ENCODE measurements at regions not wholly inside any gene's neighbourhood (a gene's known extent, or its start where the extent isn't known, plus 50 kb on each side); places are given as distances from the start of the nearest gene placed in this dataset.

GRCh38 chr17:73841431-73842060 is 197.3 kb upstream of the SDK2 start:
- no peak overlapping the region for H3K27ac Mint-ChIP-seq
- H3K9me3 Mint-ChIP-seq = peaks cover 7% of the 10 kb centered on the region
- H3K27me3 Mint-ChIP-seq (ENCODE audit: low read depth) = peaks cover 4% of the 10 kb centered on the region
- DNase-seq (ENCODE audit: low spot score) (peak; percentile 54), ATAC-seq (peak; percentile 93)
- no peak for TF ChIP-seq USF2 (CRISPR knock-in tag; IDR thresholded peaks at IDR 0.05)
- TF ChIP-seq KAT7 (CRISPR knock-in tag; IDR thresholded peaks at IDR 0.05; ENCODE audit: borderline replicate concordance) = no peak
- TF ChIP-seq E2F1 (CRISPR knock-in tag; IDR thresholded peaks at IDR 0.05) = no peak
- TF ChIP-seq MAX (CRISPR knock-in tag; IDR thresholded peaks at IDR 0.05) = peak; percentile 31; the same call in 1 of the 2 replicates
- TF ChIP-seq NR2C2 (CRISPR knock-in tag; IDR thresholded peaks at IDR 0.05) = no peak
- no peak for TF ChIP-seq ZNF121 (CRISPR knock-in tag; IDR thresholded peaks at IDR 0.05)
- TF ChIP-seq ZNF423 (CRISPR knock-in tag; IDR thresholded peaks at IDR 0.05) = 0 out of 2 replicates have a peak, but pooled peaks have one; percentile 21
- TF ChIP-seq RORB (CRISPR knock-in tag; IDR thresholded peaks at IDR 0.05) = no peak
- peak; percentile 50 for TF ChIP-seq CTCF (IDR thresholded peaks at IDR 0.05)
- TF ChIP-seq TEAD4 (CRISPR knock-in tag; IDR thresholded peaks at IDR 0.05) = no peak
- no peak for TF ChIP-seq ZNF263 (CRISPR knock-in tag; IDR thresholded peaks at IDR 0.05; ENCODE audit: low read depth)
- no peak for TF ChIP-seq ATF2 (CRISPR knock-in tag; IDR thresholded peaks at IDR 0.05; ENCODE audit: borderline replicate concordance, low read depth)
- no peak for TF ChIP-seq SP1 (CRISPR knock-in tag; conservative IDR thresholded peaks at IDR 0.05)
- no peak for TF ChIP-seq ZBTB21 (CRISPR knock-in tag; IDR thresholded peaks at IDR 0.05; ENCODE audit: borderline replicate concordance)
- ChIA-PET CTCF (interaction anchor here (0.6 to 3.4 kb wide), 20 partner anchors 14 to 412 kb away, joined by 3 to 13 read pairs (median 4); no protein-coding TSS in a partner anchor), POLR2A (interaction anchor here (0.7 kb wide), 1 partner anchor 99 kb away, joined by 3 read pairs; no protein-coding TSS in a partner anchor)
- H3K4me1 Mint-ChIP-seq = peaks cover 2% of the 10 kb centered on the region; the same call in 1 of the 2 replicates
- H3K36me3 Mint-ChIP-seq = peaks cover 6% of the 10 kb centered on the region; the same call in 1 of the 2 replicates
- H3K4me3 Mint-ChIP-seq = no peak overlapping the region

- Mint-ChIP-seq H3K36me3 (no peaks in the 10 kb centered on the region), H3K27me3 (ENCODE audit: low read depth) (peaks cover 3% of the 10 kb centered on the region; the same call in 1 of the 2 replicates), H3K4me3 (no peak overlapping the region), H3K9me3 (peaks cover 18% of the 10 kb centered on the region), H3K27ac (no peak overlapping the region), H3K4me1 (no peaks in the 10 kb centered on the region)
- no peak for ATAC-seq
- no peak for DNase-seq (ENCODE audit: low spot score)
- ChIA-PET POLR2A (interaction anchor here (0.7 kb wide), 1 partner anchor 57 kb away, joined by 3 read pairs; no protein-coding TSS in a partner anchor), CTCF (interaction anchor here (0.9 to 1.4 kb wide), 3 partner anchors 67 to 202 kb away, joined by 3 to 7 read pairs (median 3); no protein-coding TSS in a partner anchor)
- TF ChIP-seq CREM (CRISPR knock-in tag; IDR thresholded peaks at IDR 0.05) (no peak), ZNF532 (CRISPR knock-in tag; IDR thresholded peaks at IDR 0.05; ENCODE audit: borderline replicate concordance) (no peak), NR3C1 (CRISPR knock-in tag; conservative IDR thresholded peaks at IDR 0.05; ENCODE audit: low read depth) (no peak), ETV6 (CRISPR knock-in tag; IDR thresholded peaks at IDR 0.05) (no peak), ZNF396 (CRISPR knock-in tag; IDR thresholded peaks at IDR 0.05; ENCODE audit: borderline replicate concordance) (no peak), PRRX2 (CRISPR knock-in tag; IDR thresholded peaks at IDR 0.05) (no peak), TEAD4 (CRISPR knock-in tag; IDR thresholded peaks at IDR 0.05) (no peak), RELA (CRISPR knock-in tag; IDR thresholded peaks at IDR 0.05; ENCODE audit: borderline replicate concordance) (no peak), CDX4 (CRISPR knock-in tag; IDR thresholded peaks at IDR 0.05; ENCODE audit: borderline replicate concordance) (no peak), GTF2I (CRISPR knock-in tag; conservative IDR thresholded peaks at IDR 0.05) (no peak), E2F5 (CRISPR knock-in tag; IDR thresholded peaks at IDR 0.05) (no peak)
These were observed 203.7 kb upstream of the SDK2 start for GRCh38 chr17:73847952-73848351.
